Prostate gland (tissue), 2 donors: ENCODE measurements at regions not wholly inside any gene's neighbourhood (a gene's known extent, or its start where the extent isn't known, plus 50 kb on each side); places are given as distances from the start of the nearest gene placed in this dataset.

Source experiments
- DNase-seq: peaks from one replicate; pipeline ENCODE4 v3.0.0-alpha.2; 2019; ENCODE audit warnings: low spot score
- H3K27ac ChIP-seq, 2 donors: fragments of 200-600 bp; sonication (generic); 2 replicates each; pipeline ENCODE4 v1.5.1; 2017 to 2019
- H3K27me3 ChIP-seq: fragments of 200-600 bp; sonication (generic); replicated peaks from 2 replicates; pipeline ENCODE4 v1.5.1; 2019; ENCODE audit not compliant: insufficient read depth
- H3K36me3 ChIP-seq, 2 donors: fragments of 200-600 bp; sonication (generic); 1 replicate in 1 of 2; 2 replicates in 1 of 2; pipeline versions ENCODE4 v1.5.1 to v1.8.1; 2017 to 2019
- H3K4me1 ChIP-seq: fragments of 200-600 bp; sonication (generic); replicated peaks from 2 replicates; pipeline ENCODE4 v1.5.1; 2019
- H3K4me3 ChIP-seq, 2 donors: fragments of 200-600 bp; sonication (generic); 2 replicates each; pipeline ENCODE4 v1.5.1; 2017 to 2019
- H3K9me3 ChIP-seq: fragments of 200-600 bp; sonication (generic); 2 replicates; pipeline ENCODE4 v1.5.1; 2017
- POLR2A ChIP-seq: fragments of 450-650 bp; IDR thresholded peaks from one replicate; pipeline ENCODE4 v1.6.1; 2016; ENCODE audit warnings: antibody characterized with exemption, mild to moderate bottlenecking
- POLR2AphosphoS5 ChIP-seq: sonication (generic); formaldehyde crosslinking; IDR thresholded peaks from one replicate; pipeline ENCODE4 v1.6.1; 2017; ENCODE audit warnings: antibody characterized with exemption
- WGBS: methylation state at CpG from one replicate; pipeline ENCODE4 v1.1.5; 2018; 5-methylcytosine and 5-hydroxymethylcytosine counted together
- intact Hi-C: fragments of 100-400 bp; cut with DNase I; formaldehyde crosslinking; loops from one replicate; pipeline ENCODE4 v1.14.2; 2022
- TF ChIP-seq, protein P1 (sequence below), 4 experiments: fragments of 200-600 bp in 2 of 4; fragments of 450-650 bp in 2 of 4; sonication (generic) in 2 of 4; IDR thresholded peaks; 1 replicate in 3 of 4; 2 replicates in 1 of 4; pipeline ENCODE4 v1.5.1; 2016 to 2019; ENCODE audit warnings: antibody characterized with exemption in 4 of 4, mild to moderate bottlenecking in 2 of 4, moderate library complexity in 2 of 4

DNA sequence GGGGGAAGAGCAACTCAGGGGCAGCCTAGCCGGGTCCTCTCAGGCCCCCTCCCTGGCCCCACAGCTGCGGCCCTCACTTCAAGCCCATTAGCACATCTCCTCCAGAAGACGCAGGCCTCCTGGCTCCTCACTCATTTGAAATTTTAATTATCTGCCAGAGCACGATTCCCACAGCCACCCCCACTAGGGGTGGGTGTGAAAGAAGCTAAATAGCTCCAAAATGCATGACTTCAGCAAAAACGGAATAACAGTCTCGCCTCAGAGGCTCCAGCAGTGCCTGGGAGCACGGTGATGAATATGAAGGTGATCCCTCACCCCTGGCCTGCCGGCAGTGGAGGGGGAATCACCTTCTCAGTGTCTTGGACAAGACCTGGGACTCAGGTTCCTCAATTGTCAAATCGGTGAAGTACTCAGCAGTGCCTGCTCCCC is 61.1 kb upstream of the HRH2 start:
- Histone ChIP-seq H3K4me1 (no peaks in the 10 kb centered on the region), H3K4me3 (no peak overlapping the region), H3K27me3 (no peaks in the 10 kb centered on the region), H3K9me3 (no peaks in the 10 kb centered on the region), H3K36me3 (no peaks in the 10 kb centered on the region), H3K27ac (no peak overlapping the region)
- TF ChIP-seq POLR2AphosphoS5 (no peak), POLR2A (no peak)
- TF ChIP-seq, protein P1, sequence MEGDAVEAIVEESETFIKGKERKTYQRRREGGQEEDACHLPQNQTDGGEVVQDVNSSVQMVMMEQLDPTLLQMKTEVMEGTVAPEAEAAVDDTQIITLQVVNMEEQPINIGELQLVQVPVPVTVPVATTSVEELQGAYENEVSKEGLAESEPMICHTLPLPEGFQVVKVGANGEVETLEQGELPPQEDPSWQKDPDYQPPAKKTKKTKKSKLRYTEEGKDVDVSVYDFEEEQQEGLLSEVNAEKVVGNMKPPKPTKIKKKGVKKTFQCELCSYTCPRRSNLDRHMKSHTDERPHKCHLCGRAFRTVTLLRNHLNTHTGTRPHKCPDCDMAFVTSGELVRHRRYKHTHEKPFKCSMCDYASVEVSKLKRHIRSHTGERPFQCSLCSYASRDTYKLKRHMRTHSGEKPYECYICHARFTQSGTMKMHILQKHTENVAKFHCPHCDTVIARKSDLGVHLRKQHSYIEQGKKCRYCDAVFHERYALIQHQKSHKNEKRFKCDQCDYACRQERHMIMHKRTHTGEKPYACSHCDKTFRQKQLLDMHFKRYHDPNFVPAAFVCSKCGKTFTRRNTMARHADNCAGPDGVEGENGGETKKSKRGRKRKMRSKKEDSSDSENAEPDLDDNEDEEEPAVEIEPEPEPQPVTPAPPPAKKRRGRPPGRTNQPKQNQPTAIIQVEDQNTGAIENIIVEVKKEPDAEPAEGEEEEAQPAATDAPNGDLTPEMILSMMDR (IDR thresholded peaks at IDR 0.05), result no peak
- intact Hi-C loops, result no loop called here
- 55% methylated on average over 9 of the region's 9 CpGs for WGBS
- DNase-seq, result no peak

DNA sequence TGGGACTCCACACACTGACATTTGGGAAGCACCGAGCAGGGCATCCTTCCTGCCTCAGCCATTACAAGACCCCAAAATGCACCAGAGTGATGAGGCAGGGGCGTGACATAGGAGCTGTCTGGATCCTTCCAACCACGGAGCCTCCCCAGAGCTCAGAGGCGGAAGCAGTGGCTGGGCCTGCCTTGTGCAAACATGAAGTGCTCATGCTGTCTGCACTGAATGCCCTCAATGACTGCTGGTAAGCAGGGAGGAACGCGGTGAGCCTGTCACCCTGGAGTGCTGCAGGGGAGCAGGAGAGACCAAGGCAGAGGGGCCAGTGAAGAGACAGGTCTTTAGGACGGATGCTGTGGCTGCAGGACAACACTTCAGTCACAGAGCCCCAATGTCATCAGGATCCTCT is 60.2 kb upstream of the HRH2 start:
- Histone ChIP-seq H3K4me3 (no peak overlapping the region), H3K9me3 (no peaks in the 10 kb centered on the region), H3K36me3 (no peaks in the 10 kb centered on the region), H3K27ac (no peak overlapping the region), H3K27me3 (no peaks in the 10 kb centered on the region), H3K4me1 (no peaks in the 10 kb centered on the region)
- TF ChIP-seq POLR2A (no peak), POLR2AphosphoS5 (no peak)
- TF ChIP-seq, protein P1 (IDR thresholded peaks at IDR 0.05), result no peak
- intact Hi-C loops, result no loop called here
- 61% methylated on average over 7 of the region's 7 CpGs for WGBS
- DNase-seq, result peak; percentile 26

DNA sequence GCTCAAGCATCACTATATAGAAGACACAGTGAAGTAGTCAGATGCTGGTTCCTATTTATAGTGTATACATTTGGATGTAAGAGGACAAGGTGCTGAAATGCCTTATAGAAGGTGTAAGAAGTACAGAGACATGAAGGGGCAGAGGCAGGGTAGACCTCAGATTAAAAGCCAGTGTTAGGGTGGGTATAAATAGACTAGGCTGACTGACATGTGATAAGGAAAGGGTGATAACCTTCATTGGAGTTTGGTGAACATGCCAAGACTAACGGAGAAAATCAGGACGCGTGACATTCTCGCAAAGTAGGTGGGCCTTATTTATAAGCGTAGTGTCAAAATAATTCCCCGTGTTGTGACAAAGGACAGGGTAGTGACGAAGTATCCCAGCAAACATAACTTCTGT is 59.1 kb upstream of the HRH2 start:
- no peak overlapping the region for H3K4me3 ChIP-seq
- H3K27ac ChIP-seq, result no peak overlapping the region
- no peak for DNase-seq
- intact Hi-C loops, result no loop called here
- H3K4me1 ChIP-seq, result no peaks in the 10 kb centered on the region
- TF ChIP-seq, protein P1 (IDR thresholded peaks at IDR 0.05), result no peak
- TF ChIP-seq POLR2A, result no peak
- TF ChIP-seq POLR2AphosphoS5, result no peak
- no peaks in the 10 kb centered on the region for H3K36me3 ChIP-seq
- no peaks in the 10 kb centered on the region for H3K27me3 ChIP-seq
- WGBS, result 74% methylated on average over 7 of the region's 7 CpGs
- H3K9me3 ChIP-seq, result no peaks in the 10 kb centered on the region

DNA sequence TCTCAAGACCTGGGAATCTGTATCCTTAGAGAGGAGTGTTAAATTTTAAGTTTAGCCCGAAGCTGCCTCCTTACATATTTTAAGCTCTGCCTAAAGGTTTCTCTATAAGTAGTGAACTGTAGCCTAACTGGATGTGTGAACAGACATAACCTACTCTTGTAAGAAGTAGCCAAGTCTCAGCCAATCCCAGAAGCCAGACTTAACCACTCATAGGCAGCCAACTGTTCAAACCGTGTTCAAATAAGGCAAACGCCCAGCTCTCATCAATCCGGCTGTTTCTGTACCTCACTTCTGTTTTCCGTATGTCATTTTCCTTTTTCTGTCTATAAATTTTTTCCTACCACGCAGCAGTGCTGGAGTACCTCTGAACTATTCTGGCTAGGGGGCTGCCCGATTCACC is 58.7 kb upstream of the HRH2 start:
- no peak for DNase-seq
- H3K9me3 ChIP-seq, result no peaks in the 10 kb centered on the region
- H3K27me3 ChIP-seq, result no peaks in the 10 kb centered on the region
- intact Hi-C loops, result no loop called here
- no peak overlapping the region for H3K4me3 ChIP-seq
- H3K27ac ChIP-seq, result no peak overlapping the region
- TF ChIP-seq POLR2AphosphoS5, result no peak
- TF ChIP-seq, protein P1 (IDR thresholded peaks at IDR 0.05), result no peak
- no peak for TF ChIP-seq POLR2A
- H3K4me1 ChIP-seq, result no peaks in the 10 kb centered on the region
- H3K36me3 ChIP-seq, result no peaks in the 10 kb centered on the region
- 66% methylated on average over 7 of the region's 7 CpGs for WGBS

DNA sequence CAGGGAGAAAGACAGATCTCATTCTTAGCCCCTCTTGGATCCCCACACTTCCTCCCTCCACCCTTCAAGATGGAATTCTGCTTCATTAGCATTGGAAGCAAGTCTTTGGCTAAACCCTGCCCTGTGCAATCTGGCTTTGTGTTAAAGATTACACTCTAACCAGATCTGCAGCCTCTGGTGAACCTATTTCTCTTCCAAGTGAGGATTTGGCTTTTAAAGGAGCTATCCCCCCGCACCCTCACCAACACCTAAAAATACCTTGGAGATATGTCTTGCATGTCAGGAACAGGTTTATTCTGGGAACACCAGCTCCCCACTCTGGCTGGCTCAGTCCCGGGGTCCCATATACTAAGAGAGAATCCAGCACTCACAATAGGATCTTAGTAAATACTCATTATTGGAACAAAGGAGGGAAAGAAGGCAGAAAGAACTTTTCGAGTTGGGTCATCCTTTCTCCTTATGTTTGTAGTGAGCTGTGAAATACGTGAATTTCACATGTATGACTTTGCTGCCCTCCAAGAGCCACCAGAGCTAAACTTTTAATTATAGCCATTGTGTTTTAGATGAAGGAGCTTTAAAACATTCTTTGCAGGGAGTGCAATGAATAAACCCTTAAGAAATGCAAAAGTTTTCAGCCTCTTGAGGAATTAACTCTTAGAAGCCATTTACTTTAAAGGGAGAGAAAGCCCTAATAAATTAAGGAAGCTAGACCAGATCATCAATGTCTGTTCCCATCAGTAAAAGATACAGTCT is 53.7 kb upstream of the HRH2 start:
- H3K4me1 ChIP-seq, result no peaks in the 10 kb centered on the region
- no peak overlapping the region for H3K4me3 ChIP-seq
- no peak for TF ChIP-seq POLR2A
- no peak for TF ChIP-seq POLR2AphosphoS5
- TF ChIP-seq, protein P1 (IDR thresholded peaks at IDR 0.05), result no peak
- no peaks in the 10 kb centered on the region for H3K9me3 ChIP-seq
- WGBS, result 39% methylated on average over 4 of the region's 4 CpGs
- no peaks in the 10 kb centered on the region for H3K27me3 ChIP-seq
- H3K36me3 ChIP-seq, result no peaks in the 10 kb centered on the region
- intact Hi-C loops, result no loop called here
- no peak for DNase-seq
- no peak overlapping the region for H3K27ac ChIP-seq
